ENCODE measurements at regions not wholly inside any gene's neighbourhood (a gene's known extent, or its start where the extent isn't known, plus 50 kb on each side); places are given as distances from the start of the nearest gene placed in this dataset.

DNA sequence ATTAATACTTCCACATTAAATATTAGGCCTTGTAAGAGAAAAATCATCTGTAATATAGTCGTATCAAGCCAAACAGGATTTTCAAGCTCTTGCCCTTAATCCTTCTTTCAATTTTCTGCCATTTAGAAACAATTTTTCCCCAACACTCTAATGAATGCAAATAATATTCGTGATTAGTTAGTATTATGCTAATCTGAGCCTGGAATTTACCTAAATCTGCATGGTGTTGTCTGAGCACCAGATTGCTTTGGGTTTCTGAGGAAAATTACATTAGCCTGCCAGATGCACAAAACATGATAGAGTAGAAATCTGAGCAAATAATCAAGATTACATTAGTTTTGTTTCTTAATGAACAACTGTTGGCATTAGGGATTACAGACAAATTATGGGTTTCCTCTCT, 176.6 kb downstream of the ZDHHC21 start:
- 70% methylated on average over 2 of the region's 2 CpGs for WGBS (ENCODE audit: insufficient coverage, low coverage, missing lambda C conversion rate)
- H3K79me2 ChIP-seq (ENCODE audit: control insufficient read depth, insufficient read depth, low read length) = peaks cover 6% of the 10 kb centered on the region; the same call in 1 of the 3 replicates
- intact Hi-C loops (cut with micrococcal nuclease) = no loop called here

More for the DNA sequence above, 176.6 kb downstream of the ZDHHC21 start:
- Histone ChIP-seq H3K9me1 (ENCODE audit: control insufficient read depth, insufficient read depth, low read length) (no peaks in the 10 kb centered on the region), H3K27me3 (ENCODE audit: control insufficient read depth in 2 of 2, insufficient read depth in 2 of 2, low read length in 2 of 2) (no peaks in the 10 kb centered on the region), H3K36me3 (ENCODE audit: control insufficient read depth, insufficient read depth, low read length) (no peaks in the 10 kb centered on the region; the same call in 2 of the 3 replicates), H2AFZ (ENCODE audit: low read depth, low read length) (no peak overlapping the region), H4K20me1 (replicated peaks; ENCODE audit: control insufficient read depth, insufficient read depth, low read length) (no peaks in the 10 kb centered on the region), H3K4me2 (ENCODE audit: insufficient read depth, low read length) (no peak overlapping the region), H3K27ac (ENCODE audit: extremely low read depth, low read depth, low read length) (no peak overlapping the region), H3K9me3 (replicated peaks; ENCODE audit: control insufficient read depth, insufficient read depth, low read depth, low read length) (no peaks in the 10 kb centered on the region), H3K4me1 (replicated peaks in 1 of 2; ENCODE audit: control insufficient read depth in 2 of 2, insufficient read depth in 2 of 2, low read length in 2 of 2) (peaks cover 11 to 53% of the 10 kb centered on the region in 2 experiments), H3K9ac (ENCODE audit: insufficient read depth in 1 of 2, low read depth in 2 of 2, low read length in 2 of 2) (no peak overlapping the region; a peak in 1 of 4 replicates), H3K4me3 (no peak overlapping the region)
- in situ Hi-C loops (cut with MboI) = no loop called here
- no peak for TF ChIP-seq IRF1 (CRISPR knock-in tag; IDR thresholded peaks at IDR 0.05; ENCODE audit: borderline replicate concordance)
- no peak for TF ChIP-seq LEF1 (IDR thresholded peaks at IDR 0.05)
- TF ChIP-seq SNRNP70 (optimal IDR thresholded peaks at IDR 0.05; ENCODE audit: low read depth, low read length) = no peak
- no peak for TF ChIP-seq SP1 (CRISPR knock-in tag; IDR thresholded peaks at IDR 0.05)
- no peak for TF ChIP-seq FOXP1 (CRISPR knock-in tag; IDR thresholded peaks at IDR 0.05)
- TF ChIP-seq BHLHE40 (IDR thresholded peaks at IDR 0.05; ENCODE audit: low read length) = no peak
- TF ChIP-seq SRSF9 (IDR thresholded peaks at IDR 0.05; ENCODE audit: borderline replicate concordance, low read depth, low read length) = no peak
- TF ChIP-seq TRIM24 (IDR thresholded peaks at IDR 0.05) = no peak
- TF ChIP-seq JUND (IDR thresholded peaks at IDR 0.05; ENCODE audit: borderline replicate concordance, low read depth, low read length) = no peak
- TF ChIP-seq JUND (tag; IDR thresholded peaks at IDR 0.05; ENCODE audit: borderline replicate concordance, low read depth, low read length) = no peak
- no peak for TF ChIP-seq TARDBP (IDR thresholded peaks at IDR 0.05)
- no peak for TF ChIP-seq ARID2 (IDR thresholded peaks at IDR 0.05)
- no peak for TF ChIP-seq ZNF224 (CRISPR knock-in tag; IDR thresholded peaks at IDR 0.05)
- TF ChIP-seq GABPB1 (CRISPR knock-in tag; IDR thresholded peaks at IDR 0.05) = no peak
- no peak for TF ChIP-seq SIN3A (IDR thresholded peaks at IDR 0.05; ENCODE audit: borderline replicate concordance in 2 of 2, control insufficient read depth in 1 of 2, low read depth in 2 of 2, low read length in 2 of 2)
- FAIRE-seq (no peak), ATAC-seq (no peak), DNase-seq (ENCODE audit: extremely low read depth in 1 of 4, low spot score in 3 of 4) (no peak)
- BruUV-seq (replicated peaks) = no TSS peak
- ChIA-PET POLR2A (interaction anchor here (0.7 to 1.4 kb wide), 2 partner anchors 12 to 20 kb away, joined by 3 to 5 read pairs; no protein-coding TSS in a partner anchor), CTCF (ENCODE audit: low intra/inter-chr PET ratio) (no interaction called here)

Measured in K562 (cell line).